Caco-2 (cell line): ENCODE measurements at regions not wholly inside any gene's neighbourhood (a gene's known extent, or its start where the extent isn't known, plus 50 kb on each side); places are given as distances from the start of the nearest gene placed in this dataset.

Experiments used
- BruUV-seq: library from RNA; stranded (reverse); fragments of 400-500 nt; replicated peaks from 2 replicates; lab custom pipeline; 2021; lab: Mats Ljungman, UMichigan
- CTCF ChIA-PET: fragments of 300-600 bp; sonication (Branson Sonifier 250); formaldehyde crosslinking; loops from one replicate; lab custom pipeline; 2022; ENCODE audit warnings: antibody characterized with exemption; lab: Charles Lee
- POLR2A ChIA-PET: fragments of 300-600 bp; sonication (Branson Sonifier 250); formaldehyde crosslinking; loops from one replicate; lab custom pipeline; 2022; ENCODE audit warnings: antibody characterized with exemption; lab: Charles Lee
- DNase-seq, 2 experiments: peaks; one replicate each; pipeline versions ENCODE4 v3.0.0 to v3.0.0-alpha.2; 2020 to 2022
- H3K27me3 ChIP-seq: replicated peaks from 2 replicates; pipeline ENCODE4 v1.6.0; 2011; ENCODE audit warnings: low read length; ENCODE audit not compliant: control insufficient read depth, insufficient read depth
- H3K36me3 ChIP-seq: 2 replicates; pipeline ENCODE4 v1.5.1; 2011; ENCODE audit warnings: low read length; ENCODE audit not compliant: control insufficient read depth, insufficient read depth
- H3K4me1 ChIP-seq: fragments of 250-450 bp; sonication (Bioruptor Pico); 2 replicates; pipeline ENCODE4 v1.5.1; 2020; ENCODE audit warnings: mild to moderate bottlenecking
- H3K4me3 ChIP-seq: 2 replicates; pipeline ENCODE4 v1.5.1; 2011; ENCODE audit warnings: low read depth, mild to moderate bottlenecking, control low read depth, low read length
- H3K9me3 ChIP-seq: fragments of 250-450 bp; sonication (Bioruptor Pico); 2 replicates; pipeline ENCODE4 v1.5.1; 2020; ENCODE audit warnings: mild to moderate bottlenecking, moderate library complexity
- H3K27ac Mint-ChIP-seq: one replicate; pipeline ENCODE4 v1.8.0; 2022; ENCODE audit warnings: mixed read lengths; ENCODE audit not compliant: unreplicated experiment
- H3K27me3 Mint-ChIP-seq: one replicate; pipeline ENCODE4 v1.8.0; 2022; ENCODE audit warnings: mixed read lengths; ENCODE audit not compliant: insufficient read depth, unreplicated experiment
- H3K36me3 Mint-ChIP-seq: one replicate; pipeline ENCODE4 v1.8.0; 2022; ENCODE audit warnings: mild to moderate bottlenecking, mixed read lengths; ENCODE audit not compliant: insufficient read depth, unreplicated experiment
- H3K4me1 Mint-ChIP-seq: one replicate; pipeline ENCODE4 v1.8.0; 2022; ENCODE audit warnings: low read depth, mixed read lengths; ENCODE audit not compliant: unreplicated experiment
- H3K4me3 Mint-ChIP-seq: one replicate; pipeline ENCODE4 v1.8.0; 2022; ENCODE audit warnings: mild to moderate bottlenecking, moderate library complexity, mixed read lengths; ENCODE audit not compliant: unreplicated experiment
- H3K9me3 Mint-ChIP-seq: one replicate; pipeline ENCODE4 v1.8.0; 2022; ENCODE audit warnings: mixed read lengths; ENCODE audit not compliant: unreplicated experiment
- intact Hi-C: fragments of 100-400 bp; cut with micrococcal nuclease; formaldehyde crosslinking; loops from one replicate; pipeline ENCODE4 v1.10.0; 2022; ENCODE audit not compliant: unreplicated experiment
- TF ChIP-seq, protein P1 (sequence below), 2 experiments: fragments of 200-600 bp in 1 of 2; IDR thresholded peaks; 1 replicate in 1 of 2; 2 replicates in 1 of 2; pipeline versions ENCODE4 v1.5.1 to v1.8.0; 2011 to 2022; ENCODE audit warnings: antibody characterized with exemption in 1 of 2, control low read depth in 1 of 2, inconsistent platforms in 1 of 2, low read depth in 1 of 2, low read length in 1 of 2, mild to moderate bottlenecking in 1 of 2, moderate library complexity in 1 of 2; ENCODE audit not compliant: insufficient read depth in 1 of 2, severe bottlenecking in 1 of 2, unreplicated experiment in 1 of 2

DNA sequence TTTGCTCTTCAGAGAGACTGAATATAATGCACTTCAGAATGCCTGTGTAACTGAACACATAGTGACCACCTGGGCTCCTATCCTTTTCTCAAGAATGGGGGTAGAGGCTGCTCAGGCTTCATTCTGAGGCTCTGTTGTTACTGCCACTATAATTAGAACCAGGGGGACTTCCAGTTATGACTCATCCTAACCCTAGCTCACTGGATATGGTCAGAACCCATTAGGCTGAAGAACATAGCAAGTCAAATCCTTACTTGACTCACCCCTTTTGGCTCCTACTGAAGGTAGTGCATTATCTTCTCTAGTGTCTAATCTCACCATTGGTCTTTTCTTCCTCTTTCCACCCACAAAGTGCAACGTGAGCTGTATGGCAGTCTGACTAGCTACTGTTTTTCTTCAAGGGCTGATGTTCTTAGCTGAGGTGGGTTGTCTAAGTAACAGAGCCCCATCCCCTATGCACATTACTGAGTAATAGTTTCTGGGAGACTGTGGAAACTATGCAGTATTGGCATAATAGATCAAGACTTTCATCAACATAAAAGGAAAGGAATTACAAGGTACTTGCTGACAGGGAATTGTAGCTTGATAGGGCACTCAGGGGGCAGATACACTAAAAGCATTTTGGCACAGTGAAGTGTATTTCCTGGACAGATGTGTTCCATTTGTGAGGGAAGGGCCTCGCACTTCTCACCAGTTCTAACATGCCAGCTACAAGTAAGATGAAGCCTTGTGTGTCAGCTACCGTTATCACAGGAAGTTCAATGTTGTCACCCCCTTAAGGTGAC, 431.0 kb upstream of the MEF2C start:
- intact Hi-C loops, result no loop called here
- DNase-seq, result no peak
- Histone ChIP-seq H3K27me3 (no peaks in the 10 kb centered on the region), H3K4me1 (no peaks in the 10 kb centered on the region), H3K36me3 (no peaks in the 10 kb centered on the region), H3K4me3 (no peak overlapping the region), H3K9me3 (no peaks in the 10 kb centered on the region)
- Mint-ChIP-seq H3K27ac (no peak overlapping the region), H3K4me1 (no peaks in the 10 kb centered on the region), H3K36me3 (no peaks in the 10 kb centered on the region), H3K27me3 (no peaks in the 10 kb centered on the region), H3K9me3 (no peaks in the 10 kb centered on the region), H3K4me3 (no peak overlapping the region)
- no TSS peak for BruUV-seq
- ChIA-PET CTCF (no interaction called here), POLR2A (no interaction called here)
- TF ChIP-seq, protein P1, sequence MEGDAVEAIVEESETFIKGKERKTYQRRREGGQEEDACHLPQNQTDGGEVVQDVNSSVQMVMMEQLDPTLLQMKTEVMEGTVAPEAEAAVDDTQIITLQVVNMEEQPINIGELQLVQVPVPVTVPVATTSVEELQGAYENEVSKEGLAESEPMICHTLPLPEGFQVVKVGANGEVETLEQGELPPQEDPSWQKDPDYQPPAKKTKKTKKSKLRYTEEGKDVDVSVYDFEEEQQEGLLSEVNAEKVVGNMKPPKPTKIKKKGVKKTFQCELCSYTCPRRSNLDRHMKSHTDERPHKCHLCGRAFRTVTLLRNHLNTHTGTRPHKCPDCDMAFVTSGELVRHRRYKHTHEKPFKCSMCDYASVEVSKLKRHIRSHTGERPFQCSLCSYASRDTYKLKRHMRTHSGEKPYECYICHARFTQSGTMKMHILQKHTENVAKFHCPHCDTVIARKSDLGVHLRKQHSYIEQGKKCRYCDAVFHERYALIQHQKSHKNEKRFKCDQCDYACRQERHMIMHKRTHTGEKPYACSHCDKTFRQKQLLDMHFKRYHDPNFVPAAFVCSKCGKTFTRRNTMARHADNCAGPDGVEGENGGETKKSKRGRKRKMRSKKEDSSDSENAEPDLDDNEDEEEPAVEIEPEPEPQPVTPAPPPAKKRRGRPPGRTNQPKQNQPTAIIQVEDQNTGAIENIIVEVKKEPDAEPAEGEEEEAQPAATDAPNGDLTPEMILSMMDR (IDR thresholded peaks at IDR 0.05; ENCODE audit: insufficient read depth in 1 of 2, low read depth in 1 of 2, low read length in 1 of 2, severe bottlenecking in 1 of 2, unreplicated experiment in 1 of 2), result no peak

DNA sequence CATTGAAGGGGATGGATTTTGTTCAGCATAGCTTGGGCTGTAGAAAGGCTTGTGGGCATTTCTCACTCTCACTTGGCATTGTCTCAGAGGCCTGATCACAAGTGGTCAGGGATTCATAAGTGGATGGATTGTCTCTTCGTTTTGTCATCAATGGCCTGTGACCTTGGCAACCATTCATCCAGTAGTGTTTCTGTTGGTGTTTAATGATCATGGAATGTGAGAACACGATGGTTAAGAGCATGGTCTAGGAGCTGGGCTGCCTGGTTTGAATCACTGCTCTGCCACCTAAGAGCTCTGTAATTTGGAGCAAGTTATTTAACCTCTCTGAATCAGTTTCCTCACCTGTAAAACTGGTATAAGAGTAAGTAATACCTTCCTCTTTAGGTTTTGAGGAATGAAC, 430.1 kb upstream of the MEF2C start:
- no TSS peak for BruUV-seq
- H3K9me3 ChIP-seq, result no peaks in the 10 kb centered on the region
- POLR2A ChIA-PET, result no interaction called here
- H3K4me3 ChIP-seq, result no peak overlapping the region
- no peaks in the 10 kb centered on the region for H3K4me1 ChIP-seq
- TF ChIP-seq, protein P1 (IDR thresholded peaks at IDR 0.05; ENCODE audit: insufficient read depth in 1 of 2, low read depth in 1 of 2, low read length in 1 of 2, severe bottlenecking in 1 of 2, unreplicated experiment in 1 of 2), result no peak
- intact Hi-C loops, result no loop called here
- Mint-ChIP-seq H3K27ac (no peak overlapping the region), H3K27me3 (no peaks in the 10 kb centered on the region), H3K4me1 (no peaks in the 10 kb centered on the region), H3K36me3 (no peaks in the 10 kb centered on the region), H3K4me3 (no peak overlapping the region), H3K9me3 (no peaks in the 10 kb centered on the region)
- H3K27me3 ChIP-seq, result no peaks in the 10 kb centered on the region
- CTCF ChIA-PET, result no interaction called here
- DNase-seq, result no peak
- no peaks in the 10 kb centered on the region for H3K36me3 ChIP-seq

DNA sequence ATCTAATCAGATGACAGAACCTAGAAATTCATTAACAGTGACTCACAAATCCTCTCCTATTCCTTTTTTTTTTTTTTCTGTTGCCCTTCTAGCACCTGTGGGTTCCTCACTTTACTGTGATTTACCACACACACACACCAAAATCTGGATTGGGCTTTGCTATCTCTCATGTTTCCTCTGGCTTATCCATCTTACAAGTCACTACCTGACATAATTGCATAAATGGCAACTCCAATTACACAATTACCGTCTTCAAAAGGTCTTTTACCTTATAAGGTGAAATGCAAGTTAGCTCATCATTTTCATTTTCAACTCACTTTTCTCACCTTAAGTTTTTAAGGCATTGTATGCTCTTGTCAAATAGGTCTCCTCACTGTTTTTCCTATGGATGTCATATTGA, 426.3 kb upstream of the MEF2C start:
- H3K27me3 Mint-ChIP-seq, result no peaks in the 10 kb centered on the region
- no peaks in the 10 kb centered on the region for H3K4me1 Mint-ChIP-seq
- intact Hi-C loops, result no loop called here
- CTCF ChIA-PET, result no interaction called here
- H3K27ac Mint-ChIP-seq, result no peak overlapping the region
- Histone ChIP-seq H3K27me3 (no peaks in the 10 kb centered on the region), H3K9me3 (no peaks in the 10 kb centered on the region), H3K36me3 (no peaks in the 10 kb centered on the region), H3K4me1 (no peaks in the 10 kb centered on the region), H3K4me3 (no peak overlapping the region)
- DNase-seq, result no peak
- TF ChIP-seq, protein P1 (IDR thresholded peaks at IDR 0.05; ENCODE audit: insufficient read depth in 1 of 2, low read depth in 1 of 2, low read length in 1 of 2, severe bottlenecking in 1 of 2, unreplicated experiment in 1 of 2), result no peak
- no peak overlapping the region for H3K4me3 Mint-ChIP-seq
- no TSS peak for BruUV-seq
- no peaks in the 10 kb centered on the region for H3K36me3 Mint-ChIP-seq
- no peaks in the 10 kb centered on the region for H3K9me3 Mint-ChIP-seq
- POLR2A ChIA-PET, result no interaction called here
